Nephron progenitor cell (in vitro differentiated cells): ENCODE measurements at regions not wholly inside any gene's neighbourhood (a gene's known extent, or its start where the extent isn't known, plus 50 kb on each side); places are given as distances from the start of the nearest gene placed in this dataset.

Experiments
- DNase-seq: peaks from one replicate; pipeline ENCODE4 v3.0.0; 2021
- H3K27ac Mint-ChIP-seq: 2 replicates; pipeline ENCODE4 v1.8.0; 2021; ENCODE audit warnings: mild to moderate bottlenecking, moderate library complexity, mixed read lengths
- H3K27me3 Mint-ChIP-seq: 2 replicates; pipeline ENCODE4 v1.8.0; 2021; ENCODE audit warnings: mild to moderate bottlenecking, low read depth, mixed read lengths; ENCODE audit not compliant: poor library complexity
- H3K36me3 Mint-ChIP-seq: 2 replicates; pipeline ENCODE4 v1.8.0; 2021; ENCODE audit warnings: low read depth, mixed read lengths
- H3K4me1 Mint-ChIP-seq: 2 replicates; pipeline ENCODE4 v1.8.0; 2021; ENCODE audit warnings: mixed read lengths
- H3K4me3 Mint-ChIP-seq: 2 replicates; pipeline ENCODE4 v1.8.0; 2021; ENCODE audit warnings: mild to moderate bottlenecking, moderate library complexity, mixed read lengths
- H3K9me3 Mint-ChIP-seq: 2 replicates; pipeline ENCODE4 v1.8.0; 2021; ENCODE audit warnings: mild to moderate bottlenecking, moderate library complexity, mixed read lengths
- TF ChIP-seq, protein P1 (sequence below): fragments of 200-600 bp; sonication (generic); IDR thresholded peaks from 2 replicates; pipeline ENCODE4 v1.5.0; 2021; ENCODE audit warnings: antibody characterized with exemption

GRCh38 chr3:8365541-8365940 lies 136.1 kb upstream of the LMCD1 start:
- H3K36me3 Mint-ChIP-seq, result no peaks in the 10 kb centered on the region
- no peak overlapping the region for H3K27ac Mint-ChIP-seq
- H3K4me3 Mint-ChIP-seq, result no peak overlapping the region
- no peaks in the 10 kb centered on the region for H3K4me1 Mint-ChIP-seq
- DNase-seq, result no peak
- H3K27me3 Mint-ChIP-seq, result peaks cover 4% of the 10 kb centered on the region
- TF ChIP-seq, protein P1, sequence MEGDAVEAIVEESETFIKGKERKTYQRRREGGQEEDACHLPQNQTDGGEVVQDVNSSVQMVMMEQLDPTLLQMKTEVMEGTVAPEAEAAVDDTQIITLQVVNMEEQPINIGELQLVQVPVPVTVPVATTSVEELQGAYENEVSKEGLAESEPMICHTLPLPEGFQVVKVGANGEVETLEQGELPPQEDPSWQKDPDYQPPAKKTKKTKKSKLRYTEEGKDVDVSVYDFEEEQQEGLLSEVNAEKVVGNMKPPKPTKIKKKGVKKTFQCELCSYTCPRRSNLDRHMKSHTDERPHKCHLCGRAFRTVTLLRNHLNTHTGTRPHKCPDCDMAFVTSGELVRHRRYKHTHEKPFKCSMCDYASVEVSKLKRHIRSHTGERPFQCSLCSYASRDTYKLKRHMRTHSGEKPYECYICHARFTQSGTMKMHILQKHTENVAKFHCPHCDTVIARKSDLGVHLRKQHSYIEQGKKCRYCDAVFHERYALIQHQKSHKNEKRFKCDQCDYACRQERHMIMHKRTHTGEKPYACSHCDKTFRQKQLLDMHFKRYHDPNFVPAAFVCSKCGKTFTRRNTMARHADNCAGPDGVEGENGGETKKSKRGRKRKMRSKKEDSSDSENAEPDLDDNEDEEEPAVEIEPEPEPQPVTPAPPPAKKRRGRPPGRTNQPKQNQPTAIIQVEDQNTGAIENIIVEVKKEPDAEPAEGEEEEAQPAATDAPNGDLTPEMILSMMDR, result no peak
- H3K9me3 Mint-ChIP-seq, result no peaks in the 10 kb centered on the region

- H3K4me3 Mint-ChIP-seq, result no peak overlapping the region
- H3K27ac Mint-ChIP-seq, result no peak overlapping the region
- no peak for DNase-seq
- H3K9me3 Mint-ChIP-seq, result no peaks in the 10 kb centered on the region
- TF ChIP-seq, protein P1, result no peak
- H3K27me3 Mint-ChIP-seq, result peaks cover 4% of the 10 kb centered on the region
- H3K36me3 Mint-ChIP-seq, result no peaks in the 10 kb centered on the region
- no peaks in the 10 kb centered on the region for H3K4me1 Mint-ChIP-seq
Measured at GRCh38 chr3:8366219-8366810, 135.3 kb upstream of the LMCD1 start.

- no peaks in the 10 kb centered on the region for H3K27me3 Mint-ChIP-seq
- H3K36me3 Mint-ChIP-seq, result no peaks in the 10 kb centered on the region
- H3K4me1 Mint-ChIP-seq, result no peaks in the 10 kb centered on the region
- no peak overlapping the region for H3K27ac Mint-ChIP-seq
- H3K4me3 Mint-ChIP-seq, result no peak overlapping the region
- DNase-seq, result no peak
- TF ChIP-seq, protein P1, result no peak
- H3K9me3 Mint-ChIP-seq, result peaks cover 6% of the 10 kb centered on the region
Measured at GRCh38 chr3:8368598-8368997, 133.0 kb upstream of the LMCD1 start.

DNA sequence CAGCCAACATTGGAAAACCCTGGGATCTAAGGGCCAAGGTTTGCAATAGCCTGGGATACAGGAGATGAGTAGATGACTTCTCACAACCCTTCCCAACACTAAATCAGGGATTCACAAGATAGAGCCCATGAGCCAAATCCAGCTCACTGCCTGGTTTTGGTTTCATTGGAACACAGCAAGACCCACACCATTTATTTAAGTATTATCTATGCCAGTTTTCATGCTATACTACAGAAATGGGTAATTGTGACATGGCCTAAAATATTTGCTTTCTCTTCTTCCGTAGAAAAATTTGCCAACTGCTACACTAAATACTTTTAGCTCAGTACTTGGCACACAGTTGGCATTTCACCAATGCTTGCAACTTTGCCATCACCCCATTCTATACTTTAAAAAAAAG lies 132.0 kb upstream of the LMCD1 start:
- DNase-seq, result no peak
- Mint-ChIP-seq H3K9me3 (peaks cover 8% of the 10 kb centered on the region), H3K27ac (no peak overlapping the region), H3K27me3 (no peaks in the 10 kb centered on the region), H3K4me3 (no peak overlapping the region), H3K4me1 (no peaks in the 10 kb centered on the region), H3K36me3 (no peaks in the 10 kb centered on the region)
- TF ChIP-seq, protein P1, result no peak

DNA sequence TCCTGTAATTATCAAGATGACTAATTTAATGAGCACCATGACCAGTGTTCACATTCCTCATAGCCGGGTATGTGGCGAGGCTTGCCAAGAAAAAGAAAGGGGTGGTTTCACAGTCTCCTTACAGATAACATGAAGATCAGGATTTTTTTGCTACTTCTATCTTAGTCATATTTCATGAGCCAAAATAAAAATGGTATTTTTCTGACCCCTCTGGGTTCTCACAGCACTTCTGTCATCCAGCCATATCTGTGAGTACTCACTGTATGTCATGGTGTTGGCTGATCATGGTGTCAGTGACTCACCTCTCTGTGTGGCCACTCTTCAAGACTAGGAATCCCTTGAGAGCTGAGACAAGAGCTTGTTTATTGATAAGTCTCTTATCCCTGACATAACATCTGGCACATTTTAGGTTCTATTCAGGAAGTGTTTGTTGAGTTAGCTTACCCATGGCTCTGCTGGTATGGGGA lies 130.5 kb upstream of the LMCD1 start:
- Mint-ChIP-seq H3K4me3 (no peak overlapping the region), H3K36me3 (no peaks in the 10 kb centered on the region), H3K9me3 (peaks cover 18% of the 10 kb centered on the region), H3K27ac (no peak overlapping the region), H3K27me3 (no peaks in the 10 kb centered on the region), H3K4me1 (no peaks in the 10 kb centered on the region)
- DNase-seq, result no peak
- TF ChIP-seq, protein P1, result no peak

DNA sequence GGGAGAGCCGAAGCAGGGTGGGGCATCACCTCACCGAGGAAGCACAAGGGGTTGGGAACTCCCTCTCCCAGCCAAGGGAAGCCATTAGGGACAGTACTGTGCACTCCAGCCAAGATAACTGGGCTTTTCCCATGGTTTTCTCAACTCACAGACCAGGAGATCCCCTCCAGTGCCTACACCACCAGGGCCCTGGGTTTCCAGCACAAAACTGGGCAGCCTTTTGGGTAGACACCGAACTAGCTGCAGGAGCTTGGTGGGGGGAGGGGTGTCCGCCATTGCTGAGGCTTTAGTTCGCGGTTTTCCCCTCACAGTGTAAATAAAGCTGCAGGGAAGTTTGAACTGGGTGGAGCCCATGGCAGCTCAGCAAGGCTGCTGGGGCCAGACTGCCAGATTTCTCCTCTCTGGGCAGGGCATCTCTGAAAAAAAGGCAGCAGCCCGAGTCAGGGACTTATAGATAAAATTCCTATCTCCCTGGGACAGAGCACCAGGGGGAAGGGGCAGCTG lies 129.6 kb upstream of the LMCD1 start:
- Mint-ChIP-seq H3K27me3 (no peaks in the 10 kb centered on the region), H3K4me3 (no peak overlapping the region), H3K4me1 (no peaks in the 10 kb centered on the region), H3K27ac (no peak overlapping the region), H3K36me3 (no peaks in the 10 kb centered on the region), H3K9me3 (peaks cover 27% of the 10 kb centered on the region)
- no peak for DNase-seq
- TF ChIP-seq, protein P1, result no peak
